Fibroblast of mammary gland (primary cell): ENCODE measurements at regions not wholly inside any gene's neighbourhood (a gene's known extent, or its start where the extent isn't known, plus 50 kb on each side); places are given as distances from the start of the nearest gene placed in this dataset.
"Not testable (repeated sequence)": the region's sequence is repeated elsewhere in the genome, so short reads cannot be mapped to it uniquely, and the experiment has no call there.

ENCODE experiments used
- DNase-seq: peaks from one replicate; pipeline ENCODE4 v3.0.0-alpha.2; 2010; ENCODE audit warnings: low read depth
- H3K4me3 ChIP-seq: 2 replicates; pipeline ENCODE4 v1.5.1; 2011; ENCODE audit warnings: low read depth, mild to moderate bottlenecking, low read length, moderate library complexity; ENCODE audit not compliant: control insufficient read depth
- TF ChIP-seq, protein P1 (sequence below): conservative IDR thresholded peaks from 2 replicates; pipeline ENCODE4 v1.5.1; 2011; ENCODE audit warnings: low read depth, low read length, inconsistent platforms; ENCODE audit not compliant: control insufficient read depth, insufficient read depth

DNA sequence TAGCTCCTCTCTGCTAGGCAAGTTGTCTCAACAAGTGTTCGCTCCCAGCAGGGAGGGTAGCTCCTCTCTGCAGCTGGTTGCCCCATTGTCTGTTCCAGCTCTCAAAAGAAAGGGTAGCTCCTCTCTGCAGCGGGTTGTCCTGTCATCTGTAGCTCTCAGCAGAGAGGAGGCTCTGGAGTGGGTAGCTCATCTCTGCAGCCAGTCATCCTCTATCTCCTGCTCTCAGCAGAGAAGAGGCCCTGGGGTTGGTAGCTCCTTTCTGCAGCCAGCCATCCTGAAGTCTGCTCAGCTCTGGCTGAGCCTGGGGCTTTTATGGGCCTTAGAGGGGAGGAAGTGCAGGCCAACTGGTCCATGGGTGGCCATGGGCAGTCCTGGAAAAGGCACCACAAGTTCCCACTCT is 342.7 kb downstream of the PTTG2 start:
- TF ChIP-seq, protein P1, sequence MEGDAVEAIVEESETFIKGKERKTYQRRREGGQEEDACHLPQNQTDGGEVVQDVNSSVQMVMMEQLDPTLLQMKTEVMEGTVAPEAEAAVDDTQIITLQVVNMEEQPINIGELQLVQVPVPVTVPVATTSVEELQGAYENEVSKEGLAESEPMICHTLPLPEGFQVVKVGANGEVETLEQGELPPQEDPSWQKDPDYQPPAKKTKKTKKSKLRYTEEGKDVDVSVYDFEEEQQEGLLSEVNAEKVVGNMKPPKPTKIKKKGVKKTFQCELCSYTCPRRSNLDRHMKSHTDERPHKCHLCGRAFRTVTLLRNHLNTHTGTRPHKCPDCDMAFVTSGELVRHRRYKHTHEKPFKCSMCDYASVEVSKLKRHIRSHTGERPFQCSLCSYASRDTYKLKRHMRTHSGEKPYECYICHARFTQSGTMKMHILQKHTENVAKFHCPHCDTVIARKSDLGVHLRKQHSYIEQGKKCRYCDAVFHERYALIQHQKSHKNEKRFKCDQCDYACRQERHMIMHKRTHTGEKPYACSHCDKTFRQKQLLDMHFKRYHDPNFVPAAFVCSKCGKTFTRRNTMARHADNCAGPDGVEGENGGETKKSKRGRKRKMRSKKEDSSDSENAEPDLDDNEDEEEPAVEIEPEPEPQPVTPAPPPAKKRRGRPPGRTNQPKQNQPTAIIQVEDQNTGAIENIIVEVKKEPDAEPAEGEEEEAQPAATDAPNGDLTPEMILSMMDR = no peak
- no peak overlapping the region for H3K4me3 ChIP-seq
- no peak for DNase-seq

DNA sequence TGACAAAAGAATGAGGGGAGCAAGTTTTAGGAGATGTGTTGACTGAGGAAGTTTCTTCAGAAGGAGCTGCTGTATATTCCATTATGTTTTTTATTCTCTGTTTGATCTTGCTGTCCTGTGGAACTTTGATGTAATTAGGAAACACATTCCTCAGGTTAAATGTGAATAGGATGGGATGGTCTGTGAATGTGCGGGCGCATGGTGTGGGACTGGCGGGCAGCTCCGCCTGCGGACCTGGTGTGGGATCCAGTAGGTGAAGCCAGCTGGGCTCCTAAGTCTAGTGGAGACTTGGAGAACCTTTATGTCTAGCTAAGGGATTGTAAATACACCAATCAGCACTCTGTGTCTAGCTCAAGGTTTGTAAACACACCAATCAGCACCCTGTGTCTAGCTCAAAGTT is 344.3 kb downstream of the PTTG2 start:
- H3K4me3 ChIP-seq, DNase-seq: not testable (repeated sequence)

DNA sequence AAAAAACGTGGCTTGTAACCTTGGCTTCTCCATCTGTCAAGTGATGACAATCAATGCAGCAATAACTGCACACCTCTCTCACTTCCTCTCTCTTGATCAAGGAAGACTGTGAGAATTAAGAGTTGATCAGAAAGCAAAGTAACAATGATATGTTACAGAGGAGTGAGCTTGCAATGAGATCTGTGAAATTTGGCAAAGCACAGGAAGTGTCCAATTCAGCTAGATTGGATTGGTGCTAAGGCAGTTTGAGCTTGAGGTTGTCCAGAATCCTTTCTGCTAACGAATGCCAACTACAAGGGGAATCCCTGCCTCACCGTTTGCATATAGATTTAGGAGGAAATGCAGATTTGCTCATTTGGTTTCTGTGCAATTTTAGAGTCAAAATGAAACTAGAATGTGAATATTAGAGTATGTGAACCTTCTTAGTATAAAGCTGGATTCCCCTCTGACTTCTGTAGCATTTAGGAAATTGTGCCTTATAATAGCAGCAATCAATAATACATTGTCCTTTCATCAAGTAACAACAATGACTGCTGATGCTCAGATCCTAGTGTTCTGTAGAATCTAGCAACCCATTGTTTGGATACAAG is 346.4 kb downstream of the PTTG2 start:
- no peak for DNase-seq
- TF ChIP-seq, protein P1 = no peak
- H3K4me3 ChIP-seq = no peak overlapping the region

DNA sequence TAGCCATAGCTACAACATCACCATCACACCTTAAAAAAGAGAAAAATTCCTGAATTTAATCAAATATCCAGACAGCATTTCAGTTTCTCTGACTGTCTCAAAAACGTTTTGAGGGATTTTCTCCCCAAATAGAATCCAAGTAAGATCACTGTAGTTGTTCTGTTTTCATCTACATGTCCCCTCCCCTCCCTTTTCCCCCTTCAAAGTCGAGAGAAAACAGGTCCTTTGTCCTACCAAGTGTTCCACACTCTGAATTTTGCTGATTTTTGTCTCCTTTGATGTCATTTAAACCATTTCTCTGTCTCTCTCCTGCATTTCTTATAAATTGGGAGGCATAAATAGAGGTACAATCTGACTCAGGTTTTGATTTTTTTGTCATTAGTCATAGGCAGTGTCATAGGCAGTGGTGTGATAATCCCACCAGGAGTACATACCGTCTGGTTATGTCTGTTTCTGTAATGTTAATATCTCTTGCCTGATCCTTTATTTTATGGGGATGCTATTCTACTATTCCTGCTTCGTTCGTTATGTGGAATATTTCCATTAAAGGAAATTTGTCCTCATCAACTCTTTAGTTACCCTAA is 348.6 kb downstream of the PTTG2 start:
- peak; percentile 65 for DNase-seq
- H3K4me3 ChIP-seq = no peak overlapping the region
- TF ChIP-seq, protein P1 = no peak

DNA sequence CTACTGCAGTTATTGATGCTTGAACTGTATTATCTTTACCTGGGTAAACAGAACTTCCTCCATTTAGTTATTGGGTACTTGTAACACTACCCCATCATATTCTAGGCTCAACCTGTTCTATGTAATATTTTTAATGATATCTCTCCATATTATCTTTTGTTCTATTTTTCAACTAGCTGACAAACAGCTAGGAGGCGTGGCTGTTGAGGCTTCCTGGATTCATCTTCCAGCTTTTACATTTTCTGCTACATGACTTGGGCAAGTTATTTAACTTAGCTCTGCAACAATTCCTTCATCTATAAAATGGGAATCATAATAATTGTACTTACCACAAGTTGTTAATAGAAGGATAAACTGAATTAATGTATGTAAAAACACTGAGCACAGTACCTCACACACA is 349.3 kb downstream of the PTTG2 start:
- TF ChIP-seq, protein P1 = no peak
- H3K4me3 ChIP-seq = no peak overlapping the region
- DNase-seq = no peak

DNA sequence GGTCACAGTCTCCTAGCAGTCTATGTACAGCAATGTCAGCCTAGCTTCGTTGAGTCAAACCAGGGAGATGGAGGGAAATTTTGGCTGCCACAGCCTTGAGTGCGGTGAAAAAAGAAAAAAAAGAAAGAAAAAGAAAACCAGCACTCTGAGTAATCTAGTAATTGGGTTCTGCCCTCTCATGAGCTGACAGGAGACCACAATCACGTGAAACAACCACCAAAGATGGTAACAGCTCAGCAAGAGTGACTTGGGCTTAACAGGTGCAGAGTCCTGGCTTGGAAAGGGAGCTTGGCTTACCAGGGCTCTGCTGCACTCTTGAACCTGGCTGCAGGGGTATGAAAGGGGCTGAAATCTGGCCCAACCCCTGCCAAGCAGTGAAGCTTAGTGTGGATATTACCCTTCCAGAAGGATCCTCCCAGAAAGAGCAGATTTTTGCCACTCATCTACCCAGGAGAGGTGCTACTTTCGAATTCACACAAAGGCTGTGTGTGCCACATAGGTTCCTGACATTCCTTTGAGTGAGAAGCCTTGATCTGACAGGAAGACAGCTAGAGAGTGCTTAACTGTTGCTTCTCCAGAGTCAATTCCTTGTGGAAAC is 350.3 kb downstream of the PTTG2 start:
- TF ChIP-seq, protein P1 = no peak
- no peak for DNase-seq

DNA sequence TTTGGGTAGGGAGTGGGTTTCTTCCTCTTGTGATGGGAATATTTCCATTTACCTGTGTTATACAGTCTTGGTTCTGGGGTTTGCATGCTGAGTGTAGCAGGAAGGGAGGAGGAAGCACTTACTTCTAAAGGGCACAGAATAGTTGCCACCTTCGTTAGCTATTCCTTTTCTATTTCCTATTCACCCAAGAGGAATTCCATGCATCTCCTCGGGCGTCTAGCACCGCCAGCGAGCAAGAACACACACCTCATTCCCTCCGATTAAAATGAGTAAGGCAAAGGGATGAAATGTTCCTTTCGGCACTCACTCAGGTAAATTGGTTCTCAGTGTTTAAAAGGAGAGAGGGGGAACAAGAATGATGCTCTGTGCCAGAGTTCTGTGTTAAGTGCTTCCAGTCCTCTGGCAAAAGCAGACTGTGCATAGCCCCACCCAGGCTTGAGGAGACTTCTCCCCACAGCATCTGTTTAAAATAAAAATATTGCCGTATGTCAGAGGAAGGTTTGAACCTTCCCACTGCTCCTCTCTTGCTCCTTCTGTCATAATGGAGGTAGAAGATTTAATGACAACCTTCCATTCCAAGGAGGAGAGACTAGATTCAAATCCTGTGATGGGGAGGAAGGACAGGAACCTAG is 351.4 kb downstream of the PTTG2 start:
- H3K4me3 ChIP-seq = no peak overlapping the region
- DNase-seq = no peak
- TF ChIP-seq, protein P1 = no peak

More for the DNA sequence above, 350.3 kb downstream of the PTTG2 start:
- no peak overlapping the region for H3K4me3 ChIP-seq
